DMS79 treated with DMSO at 0.1 percent for 48 hours (cell line): ENCODE measurements at regions not wholly inside any gene's neighbourhood (a gene's known extent, or its start where the extent isn't known, plus 50 kb on each side); places are given as distances from the start of the nearest gene placed in this dataset.
"Not testable (repeated sequence)": the region's sequence is repeated elsewhere in the genome, so short reads cannot be mapped to it uniquely, and the experiment has no call there.

Experiments
- DNase-seq: peaks from one replicate; lab custom pipeline; 2025; lab: John Stamatoyannopoulos, UW

DNA sequence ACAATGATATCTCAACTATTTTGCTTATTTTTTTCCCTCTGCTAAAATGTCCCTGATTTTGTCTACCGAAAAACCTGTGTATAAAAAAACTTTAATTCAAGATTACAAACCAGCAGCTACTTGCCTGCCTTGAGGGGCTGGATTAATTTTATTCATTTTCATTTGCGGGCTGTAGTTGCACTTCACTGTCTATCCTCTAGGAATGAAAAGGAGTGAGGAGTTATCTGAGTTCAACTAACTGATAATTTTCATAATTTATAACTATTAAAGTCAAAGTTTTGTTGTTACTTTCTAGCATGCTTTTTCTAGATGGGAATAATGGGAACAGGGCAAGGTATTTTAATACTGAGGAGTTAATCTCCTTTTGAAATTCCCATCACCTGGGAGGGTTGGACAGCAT lies 50.3 kb upstream of the AGTPBP1 start:
- DNase-seq: not testable (repeated sequence)

DNA sequence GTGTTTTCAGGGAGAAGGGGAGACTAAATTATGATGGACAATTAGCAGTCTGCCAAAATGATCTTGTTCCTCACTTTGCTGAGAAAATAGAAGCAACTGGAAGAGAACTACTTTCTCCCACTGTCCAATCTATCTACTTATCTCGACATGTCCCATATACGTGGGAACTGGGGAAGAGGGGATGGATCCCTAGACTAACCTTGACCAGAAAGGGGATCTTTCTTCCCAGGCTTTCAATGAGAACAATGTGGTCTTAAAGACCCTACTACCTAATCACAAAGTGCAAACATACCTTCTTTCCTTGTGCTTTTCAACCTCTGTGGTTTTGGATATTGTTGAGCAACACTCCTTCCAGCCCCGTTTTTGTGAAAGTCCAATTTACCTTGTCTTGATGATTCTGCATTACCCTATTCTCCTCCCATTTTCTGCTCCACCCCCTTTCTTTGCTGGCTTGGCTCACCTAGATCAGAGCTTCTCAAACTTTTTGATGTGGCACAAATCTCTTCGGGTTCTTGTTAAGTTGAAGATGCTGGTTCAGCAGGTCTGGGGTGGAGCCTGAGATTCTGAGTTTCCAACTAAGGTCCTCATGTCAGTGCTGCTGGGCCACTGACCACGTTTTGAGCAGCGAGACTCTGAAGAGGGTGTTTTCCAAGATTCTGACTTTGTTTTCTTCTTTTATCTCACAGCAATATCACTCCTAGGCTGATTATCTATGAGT lies 61.4 kb upstream of the AGTPBP1 start:
- DNase-seq: not testable (repeated sequence)

DNA sequence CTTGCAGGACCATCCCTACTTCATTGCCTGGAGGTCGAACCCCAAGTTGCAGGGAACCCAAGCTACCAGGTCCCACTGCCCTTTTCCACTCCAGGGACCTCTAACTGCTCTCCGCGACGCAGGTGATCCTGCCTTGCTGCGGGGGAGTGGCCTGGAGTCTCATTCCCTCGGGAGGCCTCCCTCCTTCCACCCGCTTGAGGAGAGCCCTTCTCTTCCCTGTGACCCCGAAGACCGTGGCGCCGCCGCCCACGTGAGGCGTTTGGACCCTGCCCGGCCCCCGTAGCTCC lies 63.0 kb upstream of the AGTPBP1 start:
- peak; percentile 26 for DNase-seq

DNA sequence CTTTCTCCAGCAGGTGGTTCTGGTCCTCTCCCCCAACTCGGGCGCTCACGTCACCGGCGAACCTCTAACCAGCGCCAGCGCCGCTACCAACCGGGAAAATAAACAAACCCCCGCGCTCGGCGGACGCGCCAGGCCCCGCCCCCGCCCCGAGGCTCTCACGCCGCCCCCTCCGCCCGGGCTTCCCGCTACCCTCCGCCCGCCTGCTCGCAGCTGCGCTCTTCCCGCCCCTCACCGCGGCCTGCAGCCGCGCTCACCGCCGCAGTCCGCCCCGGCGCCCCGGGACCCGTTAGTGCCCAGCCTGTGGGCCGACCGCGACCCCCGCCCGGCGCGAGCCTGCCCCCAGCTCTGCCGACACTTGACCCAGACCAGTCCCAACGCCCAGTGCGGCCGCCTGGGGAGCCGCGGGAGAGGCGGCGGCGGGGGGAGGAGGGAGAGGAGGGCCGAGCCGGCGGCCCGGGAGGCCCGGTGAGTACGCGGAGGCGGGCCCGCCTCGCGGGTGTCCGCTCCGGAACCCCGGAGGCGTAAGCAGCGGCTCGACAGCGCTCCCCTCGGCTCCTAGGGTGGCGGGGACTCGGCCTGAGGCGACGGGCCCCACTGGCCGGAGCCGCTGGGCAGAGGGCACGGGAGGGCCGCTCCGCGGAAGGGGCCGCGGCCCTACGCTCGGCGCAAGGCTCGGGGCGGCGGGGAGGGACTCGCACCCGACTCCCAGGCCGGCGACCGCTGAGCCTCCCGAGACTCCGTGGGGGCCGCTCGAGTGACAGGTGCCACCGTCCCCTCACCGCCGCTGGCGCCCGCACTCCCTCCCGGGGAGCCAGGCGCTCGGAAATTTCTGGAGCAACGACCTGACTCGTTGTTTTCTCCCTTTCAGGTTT lies 63.6 kb upstream of the AGTPBP1 start:
- peak; percentile 26 for DNase-seq

DNA sequence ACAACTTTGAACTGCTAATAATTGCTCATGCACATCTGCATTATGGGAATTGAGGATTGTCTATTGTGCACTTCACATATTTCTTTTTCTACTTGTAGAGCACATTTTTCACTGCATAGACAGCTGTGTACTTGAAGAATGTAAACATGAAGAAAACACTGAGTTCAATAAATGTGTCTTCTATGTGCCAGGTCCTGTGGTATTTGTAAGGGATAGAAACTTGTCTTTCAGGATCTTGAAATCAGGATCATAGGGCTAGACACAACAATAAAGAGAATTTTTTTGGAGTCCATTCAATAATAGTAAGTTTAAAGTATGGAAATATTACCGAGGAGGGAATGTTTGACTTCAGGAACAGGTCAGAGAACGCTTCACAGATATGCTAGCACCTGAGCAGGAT lies 66.6 kb upstream of the AGTPBP1 start:
- DNase-seq: not testable (repeated sequence)

DNA sequence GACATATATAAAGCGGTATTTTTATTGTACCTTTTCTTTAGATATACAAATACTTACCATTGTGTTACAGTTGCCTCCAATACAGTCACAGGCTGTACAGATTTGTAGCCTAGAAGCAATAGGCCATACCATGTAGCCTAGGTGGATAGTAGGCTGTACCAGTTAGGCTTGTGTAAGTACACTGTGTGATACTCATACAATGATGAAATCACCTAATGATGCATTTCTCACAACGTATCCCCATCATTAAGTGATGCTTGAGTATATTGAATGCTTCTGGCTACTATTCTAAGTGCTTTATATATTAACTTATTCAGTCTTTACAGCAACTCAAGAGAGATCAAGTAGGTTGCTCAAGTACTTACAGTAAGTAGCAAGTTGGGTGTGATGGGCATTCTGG lies 71.6 kb upstream of the AGTPBP1 start:
- peak; percentile 1 for DNase-seq

DNA sequence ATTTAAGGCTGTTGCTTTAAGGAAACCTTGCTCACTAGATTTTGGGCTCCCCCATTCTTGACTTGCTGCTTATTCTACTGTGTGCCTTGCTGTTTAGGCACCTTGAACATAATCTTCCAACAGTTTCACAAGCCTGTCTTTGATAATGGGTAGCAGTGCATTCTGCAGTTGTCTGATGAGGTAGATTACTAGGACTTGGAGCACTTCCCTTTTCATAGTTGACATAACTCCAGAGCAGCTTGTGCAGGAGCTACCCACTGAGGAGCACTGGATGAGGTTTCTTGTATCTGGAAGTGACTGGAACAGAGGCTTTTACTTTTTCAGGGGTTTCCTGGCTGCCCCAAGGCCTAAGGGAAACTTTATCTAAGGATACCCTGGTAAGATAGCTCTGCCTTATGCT lies 73.0 kb upstream of the AGTPBP1 start:
- not testable (repeated sequence) for DNase-seq

DNA sequence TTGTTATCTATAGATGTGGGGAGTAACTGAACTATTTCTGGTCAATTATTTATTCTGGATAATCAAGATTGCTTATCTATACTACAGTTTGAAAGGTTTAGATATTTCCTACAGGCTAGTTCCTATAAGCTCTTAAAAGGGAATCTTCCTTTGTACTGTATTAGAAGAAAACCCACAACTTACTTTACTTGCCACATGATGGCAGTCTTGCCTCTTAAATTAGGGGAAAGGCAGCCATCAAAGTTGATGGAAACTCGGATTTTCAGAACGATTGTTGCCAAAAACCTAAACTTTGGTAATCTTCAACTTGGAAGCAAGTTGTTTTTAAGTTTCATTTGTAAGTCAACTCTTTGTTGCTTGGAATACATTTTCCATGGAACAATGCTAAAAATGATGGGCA lies 77.2 kb upstream of the AGTPBP1 start:
- not testable (repeated sequence) for DNase-seq

DNA sequence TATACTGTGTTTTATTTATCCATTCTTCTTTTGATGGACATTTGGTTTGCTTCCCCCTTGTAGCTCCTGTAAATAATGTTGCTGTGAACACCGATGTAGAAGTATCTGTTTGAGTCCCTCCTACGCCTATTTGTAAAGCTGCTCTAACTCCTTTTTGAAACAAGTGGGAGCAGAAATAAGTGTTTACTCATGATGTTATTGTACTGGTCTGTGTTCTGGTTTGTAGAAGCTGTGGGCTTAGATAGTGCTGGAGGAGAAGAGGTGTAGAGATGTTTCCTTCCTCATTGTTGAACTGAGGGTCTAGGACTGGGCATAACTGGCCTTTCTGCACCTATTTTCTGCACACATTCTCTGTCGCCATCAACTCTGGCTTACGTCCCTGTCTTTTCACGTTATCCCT lies 78.8 kb upstream of the AGTPBP1 start:
- DNase-seq: not testable (repeated sequence)

DNA sequence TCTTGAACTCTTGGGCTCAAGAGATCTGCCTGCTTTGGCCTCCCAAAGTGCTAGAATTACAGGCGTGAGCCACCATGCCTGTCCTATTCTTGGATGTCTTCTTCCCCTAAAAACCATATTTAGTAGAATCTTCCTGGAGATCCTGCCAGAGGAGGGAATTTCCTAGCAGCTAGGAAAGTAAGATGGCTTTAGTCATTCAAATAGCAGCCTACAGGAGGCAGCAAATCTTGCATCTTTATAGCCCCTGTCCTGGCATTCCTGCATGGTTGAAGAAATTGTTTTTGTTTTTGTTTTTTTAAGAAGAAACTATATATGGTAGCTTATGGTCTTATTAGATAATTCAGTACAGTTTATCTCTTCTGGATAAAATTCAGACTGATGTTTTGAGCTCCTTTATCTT lies 83.2 kb upstream of the AGTPBP1 start:
- DNase-seq: not testable (repeated sequence)

DNA sequence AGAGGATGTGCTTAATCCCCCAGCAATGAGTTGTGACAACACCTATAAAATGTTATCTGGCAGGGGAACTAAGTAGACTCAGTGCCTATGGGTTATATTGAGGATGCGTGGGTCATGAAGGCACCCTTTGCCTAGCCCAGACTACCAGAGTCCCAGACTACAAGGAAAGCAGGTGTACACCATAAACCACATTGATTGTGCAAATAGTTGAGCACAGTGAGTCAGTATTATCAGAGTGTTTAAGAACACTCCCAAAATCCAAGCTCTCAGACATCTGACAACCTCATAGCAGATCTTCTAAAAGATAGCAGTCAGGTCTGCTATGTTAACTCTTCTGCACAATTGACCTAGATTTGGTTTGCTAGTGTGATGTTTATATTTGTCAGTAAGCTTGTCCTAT lies 92.8 kb upstream of the AGTPBP1 start:
- DNase-seq: not testable (repeated sequence)

DNA sequence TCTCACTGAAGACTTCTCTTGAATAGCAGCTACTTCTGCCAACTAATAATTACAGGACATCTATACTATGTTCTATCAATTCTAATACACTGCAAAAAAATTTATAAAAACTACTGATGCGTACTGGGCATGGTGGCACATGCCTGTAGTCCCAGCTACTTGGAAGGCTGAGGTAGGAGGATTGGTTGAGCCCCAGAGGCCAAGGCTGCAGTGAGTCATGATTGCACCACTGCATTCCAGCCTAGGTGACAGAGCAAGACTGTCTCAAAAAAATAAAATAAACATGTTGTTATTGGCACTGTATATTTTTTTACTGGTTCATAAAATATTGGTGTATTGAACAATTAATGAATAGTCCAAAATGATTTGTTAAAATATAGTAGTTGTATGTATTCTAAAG lies 97.0 kb upstream of the NAA35 start:
- DNase-seq: not testable (repeated sequence)

DNA sequence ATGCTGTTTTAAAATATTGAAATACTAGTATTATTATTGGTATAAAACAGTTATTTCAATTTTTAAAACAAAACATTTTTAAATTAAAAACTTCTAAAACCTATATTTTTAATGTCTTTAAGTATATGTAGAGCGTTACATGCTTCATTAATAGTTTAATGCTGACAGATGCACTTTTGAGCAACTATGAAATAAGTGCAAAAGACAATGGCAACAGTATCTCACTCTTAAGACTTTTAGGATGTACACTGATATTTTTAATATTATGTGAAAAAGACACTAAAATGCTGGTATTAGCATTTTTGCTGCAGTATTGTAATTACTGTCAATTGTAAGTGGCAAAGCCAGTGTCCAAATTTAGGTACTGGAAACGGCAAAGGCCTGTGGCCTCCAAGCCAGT lies 93.2 kb upstream of the NAA35 start:
- not testable (repeated sequence) for DNase-seq

DNA sequence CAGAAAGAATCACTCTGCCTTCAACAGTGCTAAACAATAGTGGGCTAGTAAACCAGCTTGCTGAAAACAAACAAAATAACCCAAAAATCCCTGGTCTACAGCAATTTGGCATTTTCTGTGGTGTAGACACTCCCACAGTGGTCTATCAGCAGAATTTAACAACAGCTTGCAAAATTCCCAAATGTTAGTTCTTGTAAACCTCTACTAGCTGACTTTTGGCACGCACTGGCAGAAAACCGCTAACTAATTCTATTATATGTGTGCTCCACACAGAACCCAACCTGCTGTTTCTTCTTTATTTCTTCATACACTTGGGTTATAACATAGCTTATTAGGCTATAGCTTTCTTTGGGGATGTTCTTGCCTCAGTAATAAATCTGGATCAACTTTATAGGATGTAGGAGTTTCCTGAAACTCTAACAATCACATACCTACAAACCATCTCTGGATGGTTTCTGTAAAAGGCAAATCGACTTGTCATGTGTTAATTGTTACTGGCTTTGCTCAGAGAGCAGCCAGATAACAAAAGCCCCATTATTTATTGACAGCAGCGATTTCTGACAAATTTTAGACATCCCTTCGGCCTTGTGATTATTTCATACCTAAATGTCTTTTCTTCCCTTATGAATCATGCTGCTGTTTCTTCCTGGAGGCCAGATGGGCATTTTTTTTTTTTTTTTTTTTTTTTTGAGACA lies 82.7 kb upstream of the NAA35 start:
- no peak for DNase-seq

DNA sequence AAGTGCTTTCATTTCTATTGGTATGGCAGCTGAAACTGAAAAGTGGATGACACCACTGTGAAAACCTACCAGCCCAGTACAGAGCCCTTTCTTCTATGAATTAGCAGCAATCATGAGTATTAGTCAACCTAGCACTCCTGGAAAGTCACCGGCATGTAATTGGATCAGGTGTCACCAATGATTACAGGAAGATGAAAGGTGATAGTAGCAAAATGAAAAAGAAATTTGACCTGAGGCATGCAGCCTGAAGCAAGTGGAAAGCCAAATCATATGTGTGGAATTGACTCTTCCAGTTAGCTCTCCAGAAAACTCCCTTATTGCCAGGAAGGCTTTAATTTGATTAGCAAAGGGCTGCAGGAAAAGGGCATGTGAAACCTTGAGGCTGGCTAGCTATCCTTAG lies 81.2 kb upstream of the NAA35 start:
- DNase-seq: no peak

DNA sequence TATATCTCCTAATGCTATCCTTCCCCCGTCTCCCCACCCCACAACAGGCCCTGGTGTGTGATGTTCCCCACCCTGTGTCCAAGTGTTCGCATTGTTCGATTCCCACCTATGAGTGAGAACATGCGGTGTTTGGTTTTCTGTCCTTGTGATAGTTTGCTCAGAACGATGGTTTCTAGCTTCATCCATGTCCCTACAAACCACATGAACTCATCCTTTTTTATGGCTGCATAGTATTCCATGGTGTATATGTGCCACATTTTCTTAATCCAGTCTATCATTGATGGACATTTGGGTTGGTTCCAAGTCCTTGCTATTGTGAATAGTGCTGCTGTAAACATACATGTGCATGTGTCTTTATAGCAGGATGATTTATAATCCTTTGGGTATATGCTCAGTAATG lies 79.1 kb upstream of the NAA35 start:
- not testable (repeated sequence) for DNase-seq

DNA sequence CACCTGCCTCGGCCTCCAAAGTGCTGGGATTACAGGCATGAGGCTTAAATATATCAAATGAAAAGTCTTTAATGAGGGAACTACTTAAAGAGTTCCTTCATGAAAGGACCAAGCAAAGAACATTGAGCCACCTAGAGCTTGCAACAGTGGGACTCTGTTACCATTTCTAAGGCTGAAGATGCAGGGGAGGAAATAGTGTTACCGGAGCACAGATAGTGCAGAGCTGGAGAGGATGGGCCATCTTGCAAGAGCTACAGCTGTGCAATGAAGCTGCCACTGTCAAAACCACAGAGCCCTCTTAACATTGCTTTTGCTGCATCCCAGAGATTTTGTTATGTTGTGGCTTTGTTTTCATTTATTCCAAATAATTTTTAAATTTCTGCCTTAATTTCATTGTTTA lies 77.1 kb upstream of the NAA35 start:
- no peak for DNase-seq

DNA sequence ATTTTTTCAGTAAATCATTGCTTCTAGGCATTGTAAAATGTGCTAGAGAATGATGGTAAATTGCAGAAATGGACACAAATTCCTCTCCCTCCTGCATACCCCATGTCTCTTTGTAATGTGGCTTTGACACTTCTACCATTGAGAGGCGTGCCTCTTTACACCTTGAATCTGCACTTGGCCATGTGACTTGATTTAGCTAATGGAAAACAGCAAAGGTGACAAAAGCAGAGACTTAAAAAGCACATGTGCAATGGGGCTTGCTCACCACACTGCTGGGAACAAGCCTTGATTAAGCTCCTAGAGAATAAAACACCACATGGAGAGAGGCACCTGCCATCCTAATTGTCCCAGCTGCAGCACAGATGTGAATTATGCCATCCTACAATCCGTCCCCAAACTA lies 69.9 kb upstream of the NAA35 start:
- DNase-seq: no peak

DNA sequence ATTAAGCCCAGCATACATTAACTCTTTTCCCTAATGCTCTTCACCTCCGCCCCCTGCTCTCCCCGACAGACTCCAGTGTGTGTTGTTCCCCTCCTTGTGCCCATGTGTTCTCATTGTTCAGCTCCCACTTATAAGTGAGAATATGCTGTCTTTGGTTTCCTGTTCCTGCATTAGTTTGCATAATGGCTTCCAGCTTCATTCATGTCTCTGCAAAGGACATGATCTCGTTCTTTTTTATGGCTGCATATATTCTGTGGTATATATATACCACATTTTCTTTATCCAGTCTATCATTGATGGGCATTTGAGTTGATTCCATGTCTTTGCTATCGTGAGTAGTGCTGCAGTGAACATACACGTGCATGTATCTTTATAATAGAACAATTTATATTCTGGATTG lies 69.3 kb upstream of the NAA35 start:
- not testable (repeated sequence) for DNase-seq

DNA sequence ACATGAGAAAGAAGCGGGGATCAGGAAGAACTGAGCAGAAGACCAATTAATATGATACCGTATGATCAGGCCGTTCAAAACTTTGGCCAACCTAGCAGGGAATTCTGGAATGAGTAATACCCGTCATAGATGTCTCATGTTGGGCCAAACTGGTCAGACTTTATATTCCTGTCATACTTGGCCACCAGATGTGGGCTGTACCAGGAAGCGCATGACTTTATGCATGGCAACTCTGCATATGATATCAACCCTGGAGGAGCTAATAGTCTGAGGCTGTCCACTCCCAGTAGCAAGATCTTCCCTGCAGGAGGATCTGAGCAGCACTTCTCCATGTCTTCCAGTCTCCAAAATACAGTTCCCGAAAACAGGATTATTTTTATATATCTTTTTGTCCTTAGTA lies 68.5 kb upstream of the NAA35 start:
- DNase-seq: no peak

DNA sequence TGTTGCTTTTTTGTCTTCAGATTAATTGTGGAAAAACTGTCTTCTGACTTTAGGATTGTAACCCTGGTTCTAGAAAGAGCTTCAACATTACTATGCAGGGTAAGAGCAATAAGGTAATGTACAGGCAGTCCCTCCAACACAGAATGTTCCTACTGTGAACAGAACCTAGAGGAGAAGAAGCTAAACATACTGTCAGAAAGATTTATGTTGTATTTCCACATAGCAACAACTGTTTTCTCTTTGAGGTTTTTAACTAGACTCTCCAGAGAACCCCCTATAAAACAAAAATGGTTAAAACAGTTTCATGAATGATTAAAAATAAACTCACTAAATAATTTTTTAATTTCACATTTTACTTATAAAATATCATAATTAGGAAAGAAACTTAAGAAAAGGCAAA lies 64.3 kb upstream of the NAA35 start:
- no peak for DNase-seq

DNA sequence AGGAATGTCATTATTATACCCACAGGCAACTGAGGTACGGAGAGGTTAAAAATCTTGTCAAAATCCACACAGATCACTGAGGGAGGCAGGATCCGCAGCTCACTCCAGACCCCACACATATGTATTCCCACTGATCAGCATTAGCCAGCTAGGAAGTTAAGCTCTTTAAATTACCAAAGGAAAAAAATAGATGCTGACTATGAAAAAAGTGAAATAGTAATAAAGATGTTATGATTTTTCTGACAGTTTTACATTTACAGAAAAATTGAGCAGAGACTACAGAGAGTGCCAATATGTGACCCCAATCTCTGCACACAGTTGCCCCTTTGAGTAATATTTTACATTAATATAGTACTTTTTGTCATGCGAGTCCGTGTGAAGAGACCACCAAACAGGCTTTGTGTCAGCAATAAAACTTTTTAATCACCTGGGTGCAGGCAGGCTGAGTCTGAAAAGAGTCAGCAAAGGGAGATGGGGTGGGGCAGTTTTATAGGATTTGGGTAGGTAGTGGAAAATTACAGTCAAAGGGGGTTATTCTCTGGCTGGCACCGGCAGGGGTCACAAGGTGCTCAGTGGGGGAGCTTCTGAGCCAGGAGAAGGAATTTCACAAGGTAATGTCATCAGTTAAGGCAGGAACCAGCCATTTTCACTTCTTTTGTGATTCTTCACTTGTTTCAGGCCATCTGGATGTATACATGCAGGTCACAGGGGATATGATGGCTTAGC lies 61.9 kb upstream of the NAA35 start:
- not testable (repeated sequence) for DNase-seq
